Forelimb muscle (tissue), 1 donor: ENCODE measurements at regions not wholly inside any gene's neighbourhood (a gene's known extent, or its start where the extent isn't known, plus 50 kb on each side); places are given as distances from the start of the nearest gene placed in this dataset.

Experiments
- DNase-seq: peaks from one replicate; pipeline ENCODE4 v3.0.0-alpha.2; 2013; ENCODE audit warnings: low read depth

DNA sequence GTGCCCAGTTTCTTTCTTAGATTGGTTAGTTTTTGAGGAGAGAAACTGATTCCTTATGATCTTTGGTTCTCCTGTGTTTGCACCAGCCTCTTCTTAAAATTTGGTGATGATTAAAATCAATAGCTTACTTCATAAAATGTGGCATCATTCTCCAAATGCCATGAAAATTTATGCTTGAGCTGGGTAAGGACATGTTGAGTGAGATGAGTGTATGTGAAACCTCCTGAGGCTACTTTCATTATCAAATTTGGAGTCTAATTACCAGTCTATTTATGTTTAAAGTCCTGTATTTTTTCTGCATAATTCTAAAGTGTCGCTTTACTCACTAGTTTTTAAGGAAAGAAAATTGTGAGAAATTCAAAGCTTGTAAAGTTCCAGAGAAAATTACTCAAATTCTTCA lies 102.1 kb downstream of the DIPK2A start:
- DNase-seq, result no peak

DNA sequence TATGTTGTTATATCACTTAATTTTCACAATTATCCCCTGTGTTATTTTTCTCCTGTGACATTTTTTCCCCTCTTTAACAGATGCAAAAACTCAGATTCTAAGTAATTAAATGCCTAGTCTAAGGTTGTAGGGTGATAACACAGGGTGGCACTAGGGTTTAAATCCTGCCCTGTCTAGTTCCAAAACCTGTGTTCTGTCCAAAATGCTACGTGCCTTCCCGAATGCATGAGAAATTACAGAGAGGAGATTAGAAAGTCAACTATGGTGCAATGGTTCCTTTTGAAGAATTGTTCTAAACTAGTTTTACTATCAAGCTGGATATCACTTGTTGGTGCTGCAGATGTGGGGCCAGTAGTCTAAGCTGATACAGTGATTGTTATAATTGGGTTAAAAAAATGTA lies 108.0 kb downstream of the DIPK2A start:
- DNase-seq, result no peak

DNA sequence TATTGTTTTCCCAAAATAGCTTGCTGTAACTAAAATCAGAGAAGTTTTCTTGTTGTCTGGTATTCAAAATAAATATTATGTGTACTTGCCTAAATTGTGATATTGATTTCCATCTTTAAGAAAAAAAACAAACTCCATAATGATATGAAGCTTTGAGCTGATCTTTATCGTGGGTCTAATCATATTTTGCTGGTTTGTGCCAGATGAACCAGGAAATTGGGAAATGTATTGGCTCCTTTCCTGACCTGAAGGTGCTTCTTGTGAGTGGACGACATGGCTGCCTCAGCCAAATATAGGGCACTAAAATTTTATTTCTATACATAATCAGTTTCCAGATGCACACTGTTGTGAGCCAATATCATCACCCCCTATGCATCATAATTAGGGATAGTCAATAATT lies 113.3 kb downstream of the DIPK2A start:
- no peak for DNase-seq

DNA sequence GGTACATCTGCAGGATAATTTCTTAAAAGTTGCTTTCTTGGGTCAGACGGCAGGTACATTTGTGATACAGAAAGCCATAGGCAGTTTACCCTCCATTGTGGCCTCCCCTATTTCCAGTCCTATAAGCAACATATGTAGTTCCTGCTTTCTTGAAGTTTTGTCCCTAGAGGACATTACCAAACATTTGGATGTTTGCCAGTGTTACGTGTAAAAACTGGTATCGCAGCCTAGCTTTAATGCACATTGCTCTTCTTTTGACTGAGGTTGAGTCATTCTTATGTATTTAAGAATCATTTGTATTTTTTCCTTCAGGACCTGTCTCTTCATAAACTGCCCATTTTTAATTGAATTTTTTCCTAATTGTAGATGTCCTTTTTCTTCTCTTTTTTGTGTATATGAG lies 114.3 kb downstream of the DIPK2A start:
- no peak for DNase-seq

DNA sequence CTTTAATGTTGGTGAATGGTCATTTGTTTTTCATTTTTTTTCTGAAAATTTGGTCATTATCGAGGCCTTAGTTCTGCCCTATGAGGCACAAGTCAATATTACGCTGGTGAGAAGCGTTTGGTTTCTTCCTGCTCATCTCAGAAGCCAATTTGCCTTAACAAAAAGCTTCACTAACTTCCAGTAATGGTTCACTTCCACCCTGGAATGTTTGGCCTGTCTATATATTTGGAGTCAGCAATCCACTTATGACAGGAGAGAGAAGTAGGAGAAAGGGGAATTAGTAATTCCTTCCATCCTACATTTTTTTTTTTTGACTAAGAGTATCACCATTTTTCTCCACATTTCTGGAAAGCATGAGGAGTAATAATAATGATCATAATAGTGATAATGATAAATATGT lies 124.4 kb downstream of the DIPK2A start:
- no peak for DNase-seq

DNA sequence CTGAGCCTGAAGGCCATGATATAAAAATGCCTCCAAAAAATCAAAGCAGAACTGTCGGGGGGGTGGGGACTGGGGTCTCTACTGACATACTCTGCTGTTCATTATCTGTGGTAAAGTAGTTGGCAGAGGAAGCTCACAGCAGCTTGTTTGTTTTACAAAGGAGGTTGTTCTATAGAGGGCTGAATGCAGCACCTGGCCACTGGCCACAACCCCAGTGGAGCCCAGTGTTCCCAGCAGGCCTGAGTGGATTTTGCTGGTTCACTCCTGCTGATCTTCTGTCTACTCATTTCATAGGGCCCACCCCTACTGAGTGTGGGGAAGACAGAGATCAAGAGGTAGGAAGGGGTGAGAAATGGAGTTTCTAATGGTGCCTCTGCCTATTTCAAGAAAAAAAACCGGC lies 125.5 kb downstream of the DIPK2A start:
- no peak for DNase-seq

DNA sequence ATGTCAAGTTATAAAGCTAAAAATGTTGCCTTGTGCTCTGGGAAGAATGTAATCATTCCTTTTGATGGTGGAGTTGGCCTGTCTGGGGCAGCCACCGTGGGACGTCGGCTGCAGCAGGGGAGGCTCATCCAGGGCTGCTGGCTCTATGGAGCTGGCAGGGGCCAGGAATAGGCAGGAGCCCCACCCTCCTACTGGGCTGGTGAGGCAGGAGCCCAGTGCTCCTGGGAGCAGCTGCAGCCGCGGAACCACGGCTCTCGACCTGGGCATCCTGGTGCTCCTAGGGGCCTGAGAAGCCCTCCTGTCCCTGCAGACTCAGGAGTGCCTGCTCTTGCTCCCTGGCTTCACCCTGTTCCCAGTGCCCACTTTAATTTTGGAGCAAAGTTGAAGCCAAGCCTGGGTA lies 127.1 kb downstream of the DIPK2A start:
- no peak for DNase-seq

DNA sequence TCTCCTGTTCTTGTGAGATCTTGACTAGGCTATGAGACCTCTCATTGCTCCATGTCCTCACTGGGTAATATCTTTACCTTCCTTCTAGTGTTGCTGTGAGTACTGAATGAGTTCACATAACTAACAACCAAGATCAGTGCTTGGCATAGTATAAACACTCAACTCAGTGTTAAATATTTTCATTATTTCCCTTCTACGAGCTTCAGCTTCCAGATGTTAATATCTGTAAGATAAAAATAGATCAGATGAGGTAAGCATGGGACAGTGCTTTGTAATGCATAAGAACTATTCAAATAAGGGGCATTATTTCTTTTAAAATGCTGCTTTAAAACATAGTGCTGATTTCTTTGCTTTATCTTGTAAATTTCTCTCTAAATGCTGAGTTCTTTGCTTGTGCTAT lies 130.8 kb downstream of the DIPK2A start:
- DNase-seq, result no peak

DNA sequence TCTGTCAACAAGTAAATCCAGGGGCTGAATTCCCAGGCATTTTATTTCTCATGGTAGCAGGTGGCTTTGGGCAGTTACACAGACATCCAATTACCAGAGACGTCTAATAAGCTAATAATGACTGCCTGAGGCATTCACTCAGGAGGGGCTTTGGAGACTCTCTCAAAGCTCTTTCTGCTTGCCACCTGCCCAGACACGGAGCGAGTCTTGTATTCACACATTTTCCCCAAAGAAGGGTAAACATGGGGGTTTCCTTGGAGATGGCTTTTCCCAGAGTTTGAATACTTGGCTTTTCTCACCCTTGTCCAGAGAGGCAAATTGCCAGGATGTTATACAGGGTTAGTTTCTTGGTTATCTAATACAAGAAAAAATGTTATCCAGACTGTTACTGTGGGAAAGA lies 132.6 kb downstream of the DIPK2A start:
- DNase-seq, result no peak

DNA sequence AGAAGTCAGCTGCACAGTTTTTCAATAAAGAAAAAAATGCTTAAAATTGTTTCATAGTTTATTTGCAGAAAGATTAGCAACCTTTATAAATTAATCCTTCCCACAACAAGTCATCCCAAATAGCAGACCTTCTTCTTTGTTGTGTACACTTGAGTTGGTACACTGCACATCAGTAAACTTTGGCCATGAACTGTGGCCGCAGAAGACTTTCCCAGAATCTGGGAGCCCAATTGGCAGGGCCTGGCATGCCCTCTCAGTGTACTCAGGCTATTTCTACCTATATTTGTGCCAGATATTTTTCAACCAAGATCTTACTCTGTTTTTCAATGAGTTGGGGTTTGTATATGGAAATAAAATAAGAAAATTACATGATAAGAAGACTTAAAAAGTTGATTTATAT lies 133.1 kb downstream of the DIPK2A start:
- no peak for DNase-seq

DNA sequence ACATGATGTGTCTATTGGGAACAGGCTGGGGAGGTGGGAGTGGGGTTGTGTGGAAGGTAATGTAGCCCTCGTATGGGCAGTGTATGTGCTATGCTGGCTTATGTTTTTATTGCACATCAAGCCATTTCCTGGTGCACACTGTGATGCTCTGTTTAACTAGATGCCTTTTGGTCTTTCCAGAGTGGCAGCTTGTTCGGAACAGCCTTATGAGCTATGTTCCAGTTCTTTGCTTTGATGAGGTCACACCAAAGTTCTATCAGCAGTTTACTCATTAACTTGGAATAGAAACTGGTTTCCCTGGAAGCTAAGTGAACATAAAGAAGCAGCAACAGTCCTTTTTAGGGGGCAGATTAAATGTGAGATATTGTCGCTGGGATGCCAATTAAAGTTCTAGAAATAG lies 133.9 kb downstream of the DIPK2A start:
- DNase-seq, result no peak

DNA sequence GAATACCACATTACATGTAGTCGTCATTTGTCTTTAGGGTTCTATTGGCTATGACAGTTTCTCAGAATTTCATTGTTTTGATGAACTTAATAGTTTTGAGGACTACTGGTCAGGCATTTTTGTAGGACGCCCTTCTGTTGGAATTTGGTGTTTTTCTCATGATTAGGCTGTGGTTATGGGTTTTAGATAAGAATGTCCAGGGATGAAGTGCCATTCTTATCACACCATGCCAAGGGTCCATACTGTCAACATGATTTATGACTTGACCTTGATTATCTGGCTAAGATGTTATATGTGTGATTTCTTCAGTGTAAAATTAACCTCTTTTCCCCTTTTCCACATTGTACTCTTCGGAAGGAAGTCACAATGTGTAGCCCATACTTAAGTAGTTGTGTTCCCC lies 135.3 kb downstream of the DIPK2A start:
- DNase-seq, result no peak

DNA sequence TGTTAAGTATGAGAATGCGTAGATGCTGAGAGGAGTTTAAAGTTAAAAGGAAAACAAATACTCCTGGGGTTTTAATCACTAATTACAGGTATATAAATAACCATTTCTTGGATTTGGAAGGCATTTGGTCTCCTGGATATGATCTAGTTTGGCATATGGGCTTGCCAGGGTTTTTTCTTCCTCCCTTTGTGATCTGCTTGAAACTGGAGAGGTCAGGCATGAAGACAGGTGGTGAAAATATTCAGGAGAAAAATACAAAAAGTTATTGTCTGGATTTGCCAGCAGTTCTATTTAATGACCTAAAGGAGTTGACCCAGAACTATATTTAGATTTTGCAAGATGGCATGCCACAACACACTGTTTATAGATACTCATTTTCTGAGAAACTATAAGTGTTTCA lies 136.3 kb downstream of the DIPK2A start:
- no peak for DNase-seq

DNA sequence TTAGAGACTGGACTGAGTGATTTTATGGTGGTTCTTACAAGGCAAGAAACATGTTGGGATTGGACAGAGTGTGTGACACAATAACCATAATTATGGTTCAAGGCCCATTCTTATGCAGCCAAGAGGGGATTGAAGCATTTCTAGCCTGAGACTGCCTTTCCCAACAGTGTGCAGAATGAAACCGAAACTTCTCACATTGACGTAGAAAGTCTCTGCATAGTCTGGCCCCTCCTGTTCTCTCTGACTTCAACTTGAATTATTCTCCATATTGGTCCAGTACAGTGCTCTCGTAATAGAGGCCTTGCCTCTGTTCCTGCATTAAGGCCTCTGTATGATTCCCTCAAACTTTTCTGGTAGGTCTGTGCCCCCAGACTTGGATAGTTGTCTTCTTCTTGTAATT lies 138.3 kb downstream of the DIPK2A start:
- no peak for DNase-seq

DNA sequence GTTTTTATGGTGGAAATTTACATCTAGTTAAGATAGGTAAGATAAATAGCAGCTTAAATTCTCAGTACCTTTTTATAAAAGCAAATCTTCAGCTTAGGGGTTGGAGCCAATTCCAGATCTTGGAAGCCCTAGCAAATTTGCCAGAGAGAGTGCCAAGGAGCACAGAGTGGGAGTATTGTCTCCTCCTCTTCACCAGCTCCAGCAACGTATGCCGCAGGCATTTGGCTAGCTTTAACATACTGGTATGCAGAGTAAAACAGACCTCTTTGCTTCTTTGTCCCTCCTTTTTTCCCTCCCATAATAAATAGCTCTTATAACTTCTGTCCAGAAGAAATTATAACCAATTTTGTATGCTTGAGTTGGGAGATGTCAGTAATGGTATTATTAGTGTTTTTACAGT lies 140.4 kb downstream of the DIPK2A start:
- no peak for DNase-seq

DNA sequence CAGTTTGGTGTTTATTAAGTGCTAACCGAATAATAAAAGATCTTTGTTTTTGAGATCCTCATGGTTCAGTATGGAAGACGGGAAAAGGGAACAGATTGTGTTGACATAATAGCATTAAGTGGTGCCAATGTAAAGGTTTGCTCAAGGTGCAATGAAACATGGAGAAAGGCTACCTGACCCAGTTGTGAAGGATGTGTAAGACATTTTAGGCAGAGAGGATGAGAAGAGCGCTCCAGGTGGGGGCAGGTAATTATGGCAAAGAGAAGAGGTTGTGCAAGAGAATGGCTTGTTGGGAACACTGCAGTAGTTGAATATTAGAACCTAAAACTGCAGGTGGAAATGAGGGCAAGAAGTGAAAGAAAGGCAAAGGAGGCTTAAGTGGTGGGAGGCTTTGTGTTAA lies 140.8 kb downstream of the DIPK2A start:
- DNase-seq, result no peak

DNA sequence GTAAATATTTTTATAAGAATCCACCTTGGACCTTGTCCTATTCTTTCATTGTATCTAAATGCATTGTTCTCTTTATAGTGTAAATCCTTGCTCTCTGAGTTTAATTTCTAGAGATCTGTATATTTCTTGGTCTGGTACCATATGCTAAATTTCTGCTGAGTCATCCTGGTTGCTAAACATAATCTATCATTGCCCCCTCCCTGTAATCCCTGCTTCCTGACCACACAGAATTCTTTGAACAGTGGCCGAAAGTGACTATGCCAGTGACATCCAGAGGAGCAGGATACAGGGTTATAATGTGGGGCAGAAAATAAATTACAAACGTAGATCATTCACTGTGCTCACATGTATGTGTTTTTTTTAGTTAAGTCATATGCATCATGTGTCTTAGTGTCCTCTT lies 143.1 kb downstream of the DIPK2A start:
- DNase-seq, result no peak

DNA sequence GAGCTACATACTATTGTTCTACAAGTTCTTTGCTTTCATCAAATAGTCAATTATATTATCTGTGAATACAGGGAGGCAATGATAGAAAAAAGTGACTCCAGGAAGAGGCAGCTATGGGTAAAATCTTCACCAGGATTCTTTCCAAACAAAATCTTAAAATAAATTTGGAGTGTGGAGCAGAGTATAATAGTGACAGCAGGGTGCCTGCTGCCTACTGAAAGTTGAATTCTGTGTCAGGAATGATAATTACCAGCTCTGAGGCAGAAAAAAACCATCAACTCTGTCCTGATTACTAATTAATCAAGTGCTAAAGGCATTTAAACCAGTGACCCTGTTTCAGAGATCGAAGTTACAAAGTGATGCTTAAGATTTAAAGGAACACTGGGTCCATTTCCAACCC lies 148.0 kb downstream of the DIPK2A start:
- no peak for DNase-seq

DNA sequence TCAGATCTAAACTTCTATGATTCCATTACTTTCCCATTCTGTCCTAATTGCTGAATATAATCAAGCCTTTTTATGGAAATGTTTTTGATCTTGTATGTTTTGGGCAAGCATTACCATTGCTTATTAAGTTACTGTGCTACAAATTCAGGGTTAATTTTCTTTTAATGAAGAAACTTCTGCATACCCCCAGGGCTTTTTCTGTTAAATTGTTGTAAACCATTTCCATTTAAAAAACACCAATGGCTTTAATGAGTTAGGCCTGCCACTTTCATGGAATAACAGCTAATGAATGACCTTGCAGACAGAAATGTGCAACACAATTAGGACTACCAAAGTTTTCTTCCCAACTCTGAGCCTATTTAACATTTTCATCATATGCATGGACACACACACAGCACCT lies 150.0 kb downstream of the DIPK2A start:
- DNase-seq, result no peak

DNA sequence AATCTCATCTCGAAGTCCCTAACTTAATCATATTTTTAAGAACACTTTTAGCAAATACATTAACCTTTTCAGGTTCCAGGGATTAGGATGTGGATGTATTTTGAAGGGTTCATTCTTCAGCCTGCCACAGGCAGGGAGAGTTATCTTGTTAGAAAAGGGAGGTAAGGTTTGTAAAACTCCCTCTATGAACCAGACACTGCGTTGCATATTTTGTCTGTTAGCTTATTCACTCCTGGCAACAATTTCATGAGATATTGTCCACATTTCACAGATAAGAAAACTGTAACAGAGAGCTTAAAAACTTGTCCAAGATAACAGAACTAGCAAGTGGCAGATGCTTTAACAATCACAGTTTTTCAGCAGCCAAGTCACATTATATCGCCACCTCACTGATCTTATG lies 155.4 kb downstream of the DIPK2A start:
- no peak for DNase-seq

DNA sequence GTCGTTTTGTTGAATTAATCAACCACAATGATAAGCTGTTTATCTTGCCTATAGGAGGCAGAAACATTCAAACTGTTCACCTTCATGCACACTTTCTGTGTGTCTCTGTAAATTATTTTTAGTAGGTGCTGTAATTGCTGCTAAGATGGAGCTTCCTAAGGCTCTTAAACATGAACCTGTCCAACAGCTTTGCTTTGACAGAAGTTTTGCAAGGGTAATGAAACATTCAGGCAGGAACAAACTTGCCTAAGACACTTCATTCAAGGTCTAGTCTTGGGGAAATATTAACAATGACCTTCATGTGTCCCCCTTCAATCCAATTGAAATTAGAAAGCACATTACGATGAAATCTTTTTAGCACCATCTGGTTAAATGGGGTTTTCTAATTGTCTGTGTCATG lies 156.1 kb downstream of the DIPK2A start:
- DNase-seq, result no peak

DNA sequence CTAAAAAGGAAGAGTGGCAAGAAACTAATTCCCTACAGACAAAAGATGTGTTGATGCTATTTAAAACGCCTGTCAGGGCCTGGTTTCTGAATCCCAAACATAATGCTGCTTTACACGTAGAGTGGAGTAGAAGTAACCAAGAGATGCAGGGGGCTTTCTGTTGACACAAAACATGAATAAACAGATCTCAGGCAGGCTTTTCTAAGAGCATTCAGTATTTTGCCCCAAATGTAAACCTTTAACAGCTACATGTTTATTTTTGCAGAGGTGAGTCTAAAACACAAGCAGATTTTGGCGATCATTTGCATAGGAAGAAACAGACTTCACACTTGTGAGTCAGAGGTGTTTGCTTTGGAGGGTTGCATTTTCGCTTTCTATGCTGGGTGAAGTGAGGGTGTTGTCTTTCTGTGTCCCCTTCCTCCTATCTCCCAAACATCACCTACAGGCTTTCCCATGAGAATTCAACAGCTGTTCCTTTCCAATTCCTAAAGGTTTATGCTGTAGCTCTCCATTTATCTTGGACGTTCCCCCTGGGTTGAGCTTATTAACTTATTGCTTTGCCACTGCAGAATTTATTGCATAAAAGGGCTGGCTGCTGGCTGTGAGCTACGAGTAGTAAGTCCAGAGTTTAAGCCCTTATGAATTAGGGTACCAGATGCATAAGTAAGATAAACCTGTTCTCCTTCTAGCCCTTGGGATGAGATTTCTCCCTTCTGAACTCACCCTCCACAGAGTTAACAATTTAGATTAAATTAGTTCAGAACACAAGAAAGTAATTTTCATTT lies 156.7 kb downstream of the DIPK2A start:
- DNase-seq, result no peak

DNA sequence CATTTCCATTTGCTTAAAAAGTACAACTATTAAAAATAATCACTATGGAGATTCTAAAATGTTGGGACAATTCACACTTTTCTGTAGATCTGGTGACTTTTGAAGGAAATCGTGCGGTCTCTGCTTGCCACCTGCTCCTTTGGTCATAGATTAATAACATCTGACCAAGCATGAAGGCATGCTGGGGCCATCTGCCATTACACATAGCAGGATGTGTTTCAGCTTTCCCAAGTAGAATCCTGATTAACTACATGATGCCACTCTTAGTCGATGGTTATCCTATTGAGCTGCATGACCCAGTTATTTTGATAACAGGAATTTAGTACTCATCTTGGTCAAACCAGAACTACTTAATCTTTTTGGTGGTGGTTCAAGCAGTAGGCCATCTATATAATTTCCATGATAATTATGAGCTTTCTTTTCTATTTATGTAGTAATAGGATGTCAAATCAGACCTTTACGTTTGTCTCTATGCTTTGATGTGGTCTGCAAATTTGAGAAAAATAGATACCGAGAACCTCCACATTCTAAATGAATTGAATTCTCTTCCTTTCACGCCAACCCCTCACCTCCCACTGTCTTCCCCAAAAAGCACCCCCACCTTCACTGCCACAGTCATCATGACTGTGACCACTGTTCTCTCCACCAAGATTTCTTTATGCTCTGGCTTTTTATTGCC lies 158.1 kb downstream of the DIPK2A start:
- no peak for DNase-seq

DNA sequence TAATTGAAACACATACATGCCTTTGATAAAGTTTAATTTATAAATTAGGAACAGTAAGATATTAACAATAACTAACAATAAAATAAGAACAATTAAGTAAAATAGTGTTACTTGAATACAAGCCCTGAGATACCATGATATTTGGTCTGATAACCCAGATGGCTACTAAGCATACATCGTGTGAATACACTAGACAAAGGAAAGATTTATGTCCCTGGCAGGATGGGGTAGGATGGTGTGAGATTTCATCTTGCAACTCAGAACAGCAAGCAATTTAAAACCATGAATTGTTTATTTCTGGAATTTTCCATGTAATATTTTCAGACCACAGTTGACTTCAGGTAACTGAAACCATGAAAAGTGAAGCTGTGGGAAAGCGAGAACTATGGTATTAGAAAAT lies 169.5 kb downstream of the DIPK2A start:
- no peak for DNase-seq
